SK-N-SH treated with all-trans-retinoic acid at 6 μM for 48 hours (cell line): ENCODE measurements at regions not wholly inside any gene's neighbourhood (a gene's known extent, or its start where the extent isn't known, plus 50 kb on each side); places are given as distances from the start of the nearest gene placed in this dataset.

Experiments
- ATAC-seq: fragments of 200-7000 bp; cut with Tn5 transposase; 3 replicates; pipeline ENCODE4 v1.9.1; 2020; ENCODE audit warnings: mild to moderate bottlenecking, moderate library complexity
- ARNTL ChIP-seq: fragments of 450-650 bp; formaldehyde crosslinking; IDR thresholded peaks from 2 replicates; pipeline ENCODE4 v1.5.0; 2020; ENCODE audit warnings: low read depth, mild to moderate bottlenecking, moderate library complexity, borderline replicate concordance
- BACH2 ChIP-seq: fragments of 250-450 bp; sonication (Bioruptor Pico); IDR thresholded peaks from 2 replicates; pipeline ENCODE4 v1.9.0; 2021; ENCODE audit warnings: mild to moderate bottlenecking, borderline replicate concordance
- CSDC2 ChIP-seq: fragments of 250-450 bp; sonication (Bioruptor Pico); IDR thresholded peaks from 2 replicates; pipeline ENCODE4 v1.5.0; 2020; ENCODE audit warnings: mild to moderate bottlenecking, moderate library complexity
- ESRRG ChIP-seq: fragments of 250-450 bp; sonication (Bioruptor Pico); IDR thresholded peaks from 2 replicates; pipeline ENCODE4 v1.6.1; 2021; ENCODE audit warnings: mild to moderate bottlenecking
- ISL1 ChIP-seq: fragments of 250-450 bp; sonication (Bioruptor Pico); IDR thresholded peaks from 2 replicates; pipeline ENCODE4 v2.1.2; 2022; ENCODE audit warnings: mild to moderate bottlenecking, moderate library complexity
- OSR1 ChIP-seq: fragments of 250-450 bp; sonication (Bioruptor Pico); IDR thresholded peaks from 2 replicates; pipeline ENCODE4 v1.8.0; 2022; ENCODE audit warnings: moderate library complexity, mild to moderate bottlenecking, inconsistent platforms
- RARB ChIP-seq: fragments of 250-450 bp; sonication (Bioruptor Pico); IDR thresholded peaks from 2 replicates; pipeline ENCODE4 v1.8.0; 2021; ENCODE audit warnings: mild to moderate bottlenecking, moderate library complexity
- SNAI2 ChIP-seq: fragments of 250-450 bp; sonication (Bioruptor Pico); IDR thresholded peaks from 2 replicates; pipeline ENCODE4 v1.5.0; 2020; ENCODE audit warnings: mild to moderate bottlenecking, moderate library complexity
- TCF4 ChIP-seq: fragments of 250-450 bp; sonication (Bioruptor Pico); IDR thresholded peaks from 2 replicates; pipeline ENCODE4 v1.8.0; 2021; ENCODE audit warnings: mild to moderate bottlenecking, moderate library complexity, borderline replicate concordance
- ZFP3 ChIP-seq: fragments of 250-450 bp; sonication (Bioruptor Pico); IDR thresholded peaks from 2 replicates; pipeline ENCODE4 v1.5.0; 2020; ENCODE audit warnings: mild to moderate bottlenecking, moderate library complexity
- ZFP30 ChIP-seq: fragments of 450-650 bp; formaldehyde crosslinking; IDR thresholded peaks from 2 replicates; pipeline ENCODE4 v1.5.0; 2022; ENCODE audit warnings: mild to moderate bottlenecking, moderate library complexity
- ZNF565 ChIP-seq: fragments of 450-650 bp; formaldehyde crosslinking; conservative IDR thresholded peaks from 2 replicates; pipeline ENCODE4 v1.5.0; 2020; ENCODE audit warnings: low read depth, mild to moderate bottlenecking, moderate library complexity
- ZNF70 ChIP-seq: fragments of 450-650 bp; formaldehyde crosslinking; IDR thresholded peaks from 2 replicates; pipeline ENCODE4 v1.5.0; 2020; ENCODE audit warnings: mild to moderate bottlenecking, moderate library complexity
- ZNF8 ChIP-seq: fragments of 450-650 bp; formaldehyde crosslinking; IDR thresholded peaks from 2 replicates; pipeline ENCODE4 v1.5.0; 2020; ENCODE audit warnings: mild to moderate bottlenecking, moderate library complexity
- TF ChIP-seq, protein P1 (sequence below): fragments of 250-450 bp; sonication (Bioruptor Pico); IDR thresholded peaks from 2 replicates; pipeline ENCODE4 v1.5.0; 2020; ENCODE audit warnings: mild to moderate bottlenecking, moderate library complexity
- TF ChIP-seq, protein P2 (sequence below): fragments of 250-450 bp; sonication (Bioruptor Pico); IDR thresholded peaks from 2 replicates; pipeline ENCODE4 v1.8.0; 2021; ENCODE audit warnings: low read depth, mild to moderate bottlenecking, moderate library complexity, borderline replicate concordance
- TF ChIP-seq, protein P3 (sequence below): fragments of 250-450 bp; sonication (Bioruptor Pico); IDR thresholded peaks from 2 replicates; pipeline ENCODE4 v1.8.0; 2020; ENCODE audit warnings: mild to moderate bottlenecking, moderate library complexity, borderline replicate concordance
- TF ChIP-seq, protein P4 (sequence below): fragments of 250-450 bp; sonication (Bioruptor Pico); IDR thresholded peaks from 2 replicates; pipeline ENCODE4 v1.5.1; 2020; ENCODE audit warnings: low read depth, mild to moderate bottlenecking, moderate library complexity

DNA sequence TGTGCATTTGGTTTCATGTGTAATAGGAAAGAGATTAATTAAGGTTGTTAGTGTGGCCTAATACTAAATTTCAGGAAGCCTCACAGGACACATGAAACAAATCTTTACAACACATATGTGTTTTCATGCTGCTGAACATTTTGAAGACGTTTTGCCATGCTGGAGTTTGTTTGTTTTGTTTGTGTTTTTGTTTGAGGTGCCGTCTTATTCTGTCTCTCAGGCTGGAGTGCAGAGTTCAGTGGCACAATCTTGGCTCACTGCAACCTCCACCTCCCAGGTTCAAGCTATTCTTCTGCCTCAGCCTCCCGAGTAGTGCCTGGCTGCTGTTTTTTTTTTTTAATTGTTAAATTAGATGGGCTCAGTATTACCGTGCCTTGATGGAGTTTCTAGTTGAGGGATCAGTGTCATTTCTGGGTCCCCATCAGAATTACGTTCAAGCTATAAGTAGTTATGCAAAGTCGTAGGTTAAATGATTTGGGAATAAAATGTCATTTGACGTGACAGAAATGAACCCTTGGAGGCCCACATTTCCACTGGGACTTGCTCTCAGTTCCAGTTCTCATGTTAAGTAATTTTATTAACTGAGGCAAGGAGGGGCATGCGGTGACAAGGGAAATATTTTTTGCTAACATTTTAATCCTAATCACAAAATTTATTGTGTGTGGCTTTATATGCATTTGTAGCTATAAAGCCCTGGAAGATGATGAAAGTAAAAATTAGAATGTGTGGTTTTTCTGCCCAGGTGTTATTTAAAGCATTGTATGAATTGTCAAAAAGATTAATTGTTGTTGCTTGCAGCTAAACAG is 196.9 kb downstream of the TM9SF2 start:
- no peak for ATAC-seq
- no peak for TF ChIP-seq ISL1
- TF ChIP-seq RARB (CRISPR knock-in tag): no peak
- TF ChIP-seq ZNF565 (CRISPR knock-in tag): no peak
- TF ChIP-seq TCF4 (CRISPR knock-in tag): no peak
- no peak for TF ChIP-seq ARNTL (CRISPR knock-in tag)
- no peak for TF ChIP-seq BACH2 (CRISPR knock-in tag)
- TF ChIP-seq, all 23 proteins: peak for 0

DNA sequence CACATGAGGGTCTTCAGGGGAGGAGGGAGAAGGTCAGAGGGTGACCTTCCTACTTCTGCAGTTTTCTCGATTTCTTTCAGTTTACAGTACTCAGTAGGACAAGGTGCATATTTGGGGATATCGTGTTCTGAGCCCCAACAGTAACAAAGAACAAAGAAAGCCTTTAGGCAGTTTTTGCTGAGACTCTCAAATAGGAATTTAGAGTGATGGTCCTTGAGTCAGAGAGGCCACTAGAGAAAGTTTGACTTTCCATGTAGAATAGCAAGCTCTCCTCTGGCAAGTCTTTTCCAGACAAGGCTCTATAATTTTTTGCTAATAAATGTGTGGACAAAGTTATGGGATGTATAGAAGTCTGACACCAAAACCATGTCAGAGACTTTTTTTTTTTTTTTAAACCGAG is 194.6 kb downstream of the TM9SF2 start:
- ATAC-seq: no peak
- TF ChIP-seq ISL1 (no peak), ESRRG (CRISPR knock-in tag) (no peak), CSDC2 (CRISPR knock-in tag) (no peak), TCF4 (CRISPR knock-in tag) (no peak), ZNF565 (CRISPR knock-in tag) (no peak), OSR1 (no peak)
- TF ChIP-seq, protein P1, sequence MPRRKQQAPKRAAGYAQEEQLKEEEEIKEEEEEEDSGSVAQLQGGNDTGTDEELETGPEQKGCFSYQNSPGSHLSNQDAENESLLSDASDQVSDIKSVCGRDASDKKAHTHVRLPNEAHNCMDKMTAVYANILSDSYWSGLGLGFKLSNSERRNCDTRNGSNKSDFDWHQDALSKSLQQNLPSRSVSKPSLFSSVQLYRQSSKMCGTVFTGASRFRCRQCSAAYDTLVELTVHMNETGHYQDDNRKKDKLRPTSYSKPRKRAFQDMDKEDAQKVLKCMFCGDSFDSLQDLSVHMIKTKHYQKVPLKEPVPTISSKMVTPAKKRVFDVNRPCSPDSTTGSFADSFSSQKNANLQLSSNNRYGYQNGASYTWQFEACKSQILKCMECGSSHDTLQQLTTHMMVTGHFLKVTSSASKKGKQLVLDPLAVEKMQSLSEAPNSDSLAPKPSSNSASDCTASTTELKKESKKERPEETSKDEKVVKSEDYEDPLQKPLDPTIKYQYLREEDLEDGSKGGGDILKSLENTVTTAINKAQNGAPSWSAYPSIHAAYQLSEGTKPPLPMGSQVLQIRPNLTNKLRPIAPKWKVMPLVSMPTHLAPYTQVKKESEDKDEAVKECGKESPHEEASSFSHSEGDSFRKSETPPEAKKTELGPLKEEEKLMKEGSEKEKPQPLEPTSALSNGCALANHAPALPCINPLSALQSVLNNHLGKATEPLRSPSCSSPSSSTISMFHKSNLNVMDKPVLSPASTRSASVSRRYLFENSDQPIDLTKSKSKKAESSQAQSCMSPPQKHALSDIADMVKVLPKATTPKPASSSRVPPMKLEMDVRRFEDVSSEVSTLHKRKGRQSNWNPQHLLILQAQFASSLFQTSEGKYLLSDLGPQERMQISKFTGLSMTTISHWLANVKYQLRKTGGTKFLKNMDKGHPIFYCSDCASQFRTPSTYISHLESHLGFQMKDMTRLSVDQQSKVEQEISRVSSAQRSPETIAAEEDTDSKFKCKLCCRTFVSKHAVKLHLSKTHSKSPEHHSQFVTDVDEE (CRISPR knock-in tag): no peak
- TF ChIP-seq, protein P2, sequence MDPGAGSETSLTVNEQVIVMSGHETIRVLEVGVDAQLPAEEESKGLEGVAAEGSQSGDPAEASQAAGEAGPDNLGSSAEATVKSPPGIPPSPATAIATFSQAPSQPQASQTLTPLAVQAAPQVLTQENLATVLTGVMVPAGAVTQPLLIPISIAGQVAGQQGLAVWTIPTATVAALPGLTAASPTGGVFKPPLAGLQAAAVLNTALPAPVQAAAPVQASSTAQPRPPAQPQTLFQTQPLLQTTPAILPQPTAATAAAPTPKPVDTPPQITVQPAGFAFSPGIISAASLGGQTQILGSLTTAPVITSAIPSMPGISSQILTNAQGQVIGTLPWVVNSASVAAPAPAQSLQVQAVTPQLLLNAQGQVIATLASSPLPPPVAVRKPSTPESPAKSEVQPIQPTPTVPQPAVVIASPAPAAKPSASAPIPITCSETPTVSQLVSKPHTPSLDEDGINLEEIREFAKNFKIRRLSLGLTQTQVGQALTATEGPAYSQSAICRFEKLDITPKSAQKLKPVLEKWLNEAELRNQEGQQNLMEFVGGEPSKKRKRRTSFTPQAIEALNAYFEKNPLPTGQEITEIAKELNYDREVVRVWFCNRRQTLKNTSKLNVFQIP (CRISPR knock-in tag): no peak
- TF ChIP-seq, protein P3, sequence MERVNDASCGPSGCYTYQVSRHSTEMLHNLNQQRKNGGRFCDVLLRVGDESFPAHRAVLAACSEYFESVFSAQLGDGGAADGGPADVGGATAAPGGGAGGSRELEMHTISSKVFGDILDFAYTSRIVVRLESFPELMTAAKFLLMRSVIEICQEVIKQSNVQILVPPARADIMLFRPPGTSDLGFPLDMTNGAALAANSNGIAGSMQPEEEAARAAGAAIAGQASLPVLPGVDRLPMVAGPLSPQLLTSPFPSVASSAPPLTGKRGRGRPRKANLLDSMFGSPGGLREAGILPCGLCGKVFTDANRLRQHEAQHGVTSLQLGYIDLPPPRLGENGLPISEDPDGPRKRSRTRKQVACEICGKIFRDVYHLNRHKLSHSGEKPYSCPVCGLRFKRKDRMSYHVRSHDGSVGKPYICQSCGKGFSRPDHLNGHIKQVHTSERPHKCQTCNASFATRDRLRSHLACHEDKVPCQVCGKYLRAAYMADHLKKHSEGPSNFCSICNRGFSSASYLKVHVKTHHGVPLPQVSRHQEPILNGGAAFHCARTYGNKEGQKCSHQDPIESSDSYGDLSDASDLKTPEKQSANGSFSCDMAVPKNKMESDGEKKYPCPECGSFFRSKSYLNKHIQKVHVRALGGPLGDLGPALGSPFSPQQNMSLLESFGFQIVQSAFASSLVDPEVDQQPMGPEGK: no peak

DNA sequence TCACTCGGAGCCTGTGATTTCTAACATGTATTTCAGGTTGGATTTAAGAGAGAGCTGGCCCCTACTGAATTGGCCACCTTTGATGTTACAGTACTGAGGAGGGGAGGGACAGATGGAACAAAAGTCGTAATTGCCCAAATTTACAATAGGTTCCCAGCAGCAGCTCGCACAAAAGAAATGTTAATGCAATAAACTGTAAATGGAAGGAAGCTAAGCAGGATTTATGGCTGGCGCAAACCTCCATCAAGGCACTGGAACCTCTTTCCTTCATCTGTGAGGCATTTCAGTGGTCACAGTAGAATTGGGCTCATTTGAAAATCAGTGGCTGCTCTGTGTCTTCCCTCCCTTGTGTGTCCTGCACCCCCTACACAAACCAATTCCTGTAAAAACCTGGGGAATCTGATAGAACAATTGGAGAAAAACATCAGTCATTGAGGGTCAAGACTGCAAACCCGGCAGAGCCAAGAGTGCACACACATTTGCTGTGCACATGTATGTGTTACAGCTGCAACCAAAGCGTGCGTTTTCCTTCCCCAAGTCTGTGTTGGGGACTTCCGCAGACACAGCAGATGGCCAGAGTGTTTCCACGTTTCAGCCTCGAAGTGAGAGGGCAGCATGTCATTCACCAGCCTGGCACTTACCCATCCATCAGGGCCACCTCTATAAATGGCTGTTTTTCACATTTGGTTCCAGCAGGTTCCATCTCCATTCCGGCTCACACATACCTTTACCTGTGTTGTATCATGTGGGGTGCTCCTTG is 192.8 kb downstream of the TM9SF2 start:
- no peak for TF ChIP-seq ISL1
- no peak for TF ChIP-seq ZFP3
- TF ChIP-seq, protein P4, sequence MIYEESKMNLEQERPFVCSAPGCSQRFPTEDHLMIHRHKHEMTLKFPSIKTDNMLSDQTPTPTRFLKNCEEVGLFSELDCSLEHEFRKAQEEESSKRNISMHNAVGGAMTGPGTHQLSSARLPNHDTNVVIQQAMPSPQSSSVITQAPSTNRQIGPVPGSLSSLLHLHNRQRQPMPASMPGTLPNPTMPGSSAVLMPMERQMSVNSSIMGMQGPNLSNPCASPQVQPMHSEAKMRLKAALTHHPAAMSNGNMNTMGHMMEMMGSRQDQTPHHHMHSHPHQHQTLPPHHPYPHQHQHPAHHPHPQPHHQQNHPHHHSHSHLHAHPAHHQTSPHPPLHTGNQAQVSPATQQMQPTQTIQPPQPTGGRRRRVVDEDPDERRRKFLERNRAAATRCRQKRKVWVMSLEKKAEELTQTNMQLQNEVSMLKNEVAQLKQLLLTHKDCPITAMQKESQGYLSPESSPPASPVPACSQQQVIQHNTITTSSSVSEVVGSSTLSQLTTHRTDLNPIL: no peak
- TF ChIP-seq, protein P3: no peak
- TF ChIP-seq, protein P2 (CRISPR knock-in tag): no peak
- TF ChIP-seq RARB (CRISPR knock-in tag): no peak
- TF ChIP-seq SNAI2 (CRISPR knock-in tag): no peak
- TF ChIP-seq BACH2 (CRISPR knock-in tag): no peak
- no peak for TF ChIP-seq ZNF70 (CRISPR knock-in tag)
- no peak for TF ChIP-seq ZFP30 (CRISPR knock-in tag)
- TF ChIP-seq ZNF8 (CRISPR knock-in tag): no peak

More for the DNA sequence above, 192.8 kb downstream of the TM9SF2 start:
- ATAC-seq: no peak
